ENCODE measurements at regions not wholly inside any gene's neighbourhood (a gene's known extent, or its start where the extent isn't known, plus 50 kb on each side); places are given as distances from the start of the nearest gene placed in this dataset.

- H3K4me3 ChIP-seq (ENCODE audit: low read depth, poor library complexity, severe bottlenecking), result no peak overlapping the region
- TF ChIP-seq CTCF (IDR thresholded peaks at IDR 0.05) (no peak), POLR2A (IDR thresholded peaks at IDR 0.05) (no peak)
- 49 to 54% methylated on average over 6 of the region's 6 CpGs for WGBS, 2 donors
- intact Hi-C loops (cut with DNase I; ENCODE audit: low total_unique reads), result no loop called here
- DNase-seq (ENCODE audit: low spot score in 2 of 2), result no peak
These were observed 165.2 kb upstream of the ROPN1 start for GRCh38 chr3:124156866-124157712.

DNA sequence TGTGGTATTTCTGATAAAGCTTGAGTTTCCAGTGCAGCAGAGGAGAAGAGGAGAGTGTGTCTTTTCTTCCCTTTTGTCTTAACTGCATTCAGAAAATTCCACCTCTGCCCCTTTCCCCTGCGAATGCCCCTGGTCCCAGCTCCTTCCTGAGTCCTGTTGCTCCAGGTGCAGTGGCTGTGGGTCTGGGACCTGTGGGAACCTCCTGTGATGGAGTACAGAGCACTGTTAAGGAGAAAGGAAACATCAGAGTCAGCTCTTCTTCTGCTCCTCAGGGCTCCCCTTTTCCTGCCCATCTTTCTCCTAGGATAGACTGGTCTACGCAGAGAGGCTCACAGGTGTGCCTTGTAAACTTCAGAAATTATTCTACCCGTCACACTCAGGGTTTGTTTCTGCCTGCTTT lies 165.8 kb upstream of the ROPN1 start:
- TF ChIP-seq CTCF (IDR thresholded peaks at IDR 0.05) (no peak), POLR2A (IDR thresholded peaks at IDR 0.05) (no peak)
- intact Hi-C loops (cut with DNase I; ENCODE audit: low total_unique reads), result no loop called here
- no peak for DNase-seq (ENCODE audit: low spot score in 2 of 2)
- H3K4me3 ChIP-seq (ENCODE audit: low read depth, poor library complexity, severe bottlenecking), result no peak overlapping the region
- 45 to 58% methylated on average over 3 of the region's 3 CpGs for WGBS, 2 donors

- H3K4me3 ChIP-seq (ENCODE audit: low read depth, poor library complexity, severe bottlenecking), result no peak overlapping the region
- WGBS, 2 donors, result 80 to 91% methylated on average over 5 of the region's 5 CpGs
- TF ChIP-seq POLR2A (IDR thresholded peaks at IDR 0.05) (no peak), CTCF (IDR thresholded peaks at IDR 0.05) (no peak)
- intact Hi-C loops (cut with DNase I; ENCODE audit: low total_unique reads), result no loop called here
- no peak for DNase-seq (ENCODE audit: low spot score in 2 of 2)
These were observed 166.4 kb upstream of the ROPN1 start for GRCh38 chr3:124158168-124158881.

GRCh38 chr3:124161448-124161847 lies 169.5 kb upstream of the ROPN1 start:
- 85 to 87% methylated on average over 2 of the region's 2 CpGs for WGBS, 2 donors
- TF ChIP-seq POLR2A (IDR thresholded peaks at IDR 0.05), result no peak
- no peak for TF ChIP-seq CTCF (IDR thresholded peaks at IDR 0.05)
- no peak overlapping the region for H3K4me3 ChIP-seq (ENCODE audit: low read depth, poor library complexity, severe bottlenecking)
- intact Hi-C loops (cut with DNase I; ENCODE audit: low total_unique reads), result no loop called here
- no peak for DNase-seq (ENCODE audit: low spot score in 2 of 2)

- intact Hi-C loops (cut with DNase I; ENCODE audit: low total_unique reads), result no loop called here
- no peak overlapping the region for H3K4me3 ChIP-seq (ENCODE audit: low read depth, poor library complexity, severe bottlenecking)
- DNase-seq (ENCODE audit: low spot score in 2 of 2), result no peak
- TF ChIP-seq POLR2A (IDR thresholded peaks at IDR 0.05), result no peak
- TF ChIP-seq CTCF (IDR thresholded peaks at IDR 0.05), result no peak
These were observed 171.8 kb upstream of the ROPN1 start for GRCh38 chr3:124163689-124164088.
